ENCODE measurements at regions not wholly inside any gene's neighbourhood (a gene's known extent, or its start where the extent isn't known, plus 50 kb on each side); places are given as distances from the start of the nearest gene placed in this dataset.

DNA sequence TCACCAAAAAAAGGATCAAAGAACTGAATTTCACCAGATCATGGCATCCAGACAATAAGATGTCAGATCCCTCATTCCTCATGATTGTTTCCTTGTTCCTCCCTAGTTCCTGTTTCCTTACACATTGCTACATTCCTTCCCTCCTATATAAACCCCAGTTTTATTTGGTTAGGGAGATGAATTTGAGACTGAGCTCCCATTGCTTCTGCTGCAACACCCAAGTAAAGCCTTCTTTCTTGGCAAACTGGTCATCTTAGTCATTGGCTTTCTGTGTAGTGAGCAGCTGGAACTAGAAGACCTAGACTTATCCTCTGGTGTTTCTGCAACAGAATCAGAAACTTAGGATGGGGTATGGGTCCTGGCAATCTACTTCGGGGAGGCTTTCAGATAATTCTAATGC lies 217.9 kb downstream of the NOVA1 start (continued):
- TF ChIP-seq, protein P1, sequence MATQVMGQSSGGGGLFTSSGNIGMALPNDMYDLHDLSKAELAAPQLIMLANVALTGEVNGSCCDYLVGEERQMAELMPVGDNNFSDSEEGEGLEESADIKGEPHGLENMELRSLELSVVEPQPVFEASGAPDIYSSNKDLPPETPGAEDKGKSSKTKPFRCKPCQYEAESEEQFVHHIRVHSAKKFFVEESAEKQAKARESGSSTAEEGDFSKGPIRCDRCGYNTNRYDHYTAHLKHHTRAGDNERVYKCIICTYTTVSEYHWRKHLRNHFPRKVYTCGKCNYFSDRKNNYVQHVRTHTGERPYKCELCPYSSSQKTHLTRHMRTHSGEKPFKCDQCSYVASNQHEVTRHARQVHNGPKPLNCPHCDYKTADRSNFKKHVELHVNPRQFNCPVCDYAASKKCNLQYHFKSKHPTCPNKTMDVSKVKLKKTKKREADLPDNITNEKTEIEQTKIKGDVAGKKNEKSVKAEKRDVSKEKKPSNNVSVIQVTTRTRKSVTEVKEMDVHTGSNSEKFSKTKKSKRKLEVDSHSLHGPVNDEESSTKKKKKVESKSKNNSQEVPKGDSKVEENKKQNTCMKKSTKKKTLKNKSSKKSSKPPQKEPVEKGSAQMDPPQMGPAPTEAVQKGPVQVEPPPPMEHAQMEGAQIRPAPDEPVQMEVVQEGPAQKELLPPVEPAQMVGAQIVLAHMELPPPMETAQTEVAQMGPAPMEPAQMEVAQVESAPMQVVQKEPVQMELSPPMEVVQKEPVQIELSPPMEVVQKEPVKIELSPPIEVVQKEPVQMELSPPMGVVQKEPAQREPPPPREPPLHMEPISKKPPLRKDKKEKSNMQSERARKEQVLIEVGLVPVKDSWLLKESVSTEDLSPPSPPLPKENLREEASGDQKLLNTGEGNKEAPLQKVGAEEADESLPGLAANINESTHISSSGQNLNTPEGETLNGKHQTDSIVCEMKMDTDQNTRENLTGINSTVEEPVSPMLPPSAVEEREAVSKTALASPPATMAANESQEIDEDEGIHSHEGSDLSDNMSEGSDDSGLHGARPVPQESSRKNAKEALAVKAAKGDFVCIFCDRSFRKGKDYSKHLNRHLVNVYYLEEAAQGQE (IDR thresholded peaks at IDR 0.05; ENCODE audit: low read depth): no peak
- TF ChIP-seq CBX3 (IDR thresholded peaks at IDR 0.05; ENCODE audit: low read depth): no peak
- TF ChIP-seq, protein P2, sequence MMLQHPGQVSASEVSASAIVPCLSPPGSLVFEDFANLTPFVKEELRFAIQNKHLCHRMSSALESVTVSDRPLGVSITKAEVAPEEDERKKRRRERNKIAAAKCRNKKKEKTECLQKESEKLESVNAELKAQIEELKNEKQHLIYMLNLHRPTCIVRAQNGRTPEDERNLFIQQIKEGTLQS (IDR thresholded peaks at IDR 0.05): no peak
- no peak for TF ChIP-seq RAD21 (IDR thresholded peaks at IDR 0.05; ENCODE audit: low read depth)
- TF ChIP-seq POLR2AphosphoS5 (IDR thresholded peaks at IDR 0.05; ENCODE audit: low read depth, low read length): no peak
- TF ChIP-seq YY1 (IDR thresholded peaks at IDR 0.05; ENCODE audit: extremely low read depth, insufficient replicate concordance, low read depth, low read length): no peak
- TF ChIP-seq JUND (IDR thresholded peaks at IDR 0.05): no peak
- TF ChIP-seq ZFX (IDR thresholded peaks at IDR 0.05): no peak

DNA sequence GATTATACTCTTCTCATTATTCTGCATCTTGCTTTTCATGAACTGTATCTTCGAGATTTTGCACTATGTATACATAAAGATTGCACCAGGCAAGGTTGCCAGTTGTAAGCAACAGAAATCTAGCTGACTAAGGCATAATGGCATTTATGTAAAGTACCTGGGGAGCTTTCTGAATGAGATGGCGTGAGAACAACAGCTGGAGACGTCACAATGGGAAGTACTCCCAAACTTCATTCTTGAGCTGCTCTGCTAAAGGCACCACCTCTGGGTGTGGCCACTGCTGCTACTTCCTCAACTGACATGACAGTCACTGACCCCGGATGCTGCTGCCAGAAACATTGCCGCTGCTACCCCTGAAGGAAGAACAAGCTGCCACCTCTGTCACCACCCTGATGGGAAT lies 220.7 kb downstream of the NOVA1 start:
- H3K9ac ChIP-seq (ENCODE audit: low read length): no peak overlapping the region
- ChIA-PET RAD21 (ENCODE audit: low non-redundant PET in 1 of 2, low total read pairs in 2 of 2, uncharacterized antibody in 2 of 2, unreplicated experiment in 2 of 2) (no interaction called here), CTCF (no interaction called here), POLR2A (no interaction called here)
- H4K20me1 ChIP-seq (ENCODE audit: insufficient read depth): no peaks in the 10 kb centered on the region
- H2AFZ ChIP-seq (ENCODE audit: low read depth, low read length, poor library complexity, severe bottlenecking): no peak overlapping the region
- intact Hi-C loops (cut with micrococcal nuclease): no loop called here
- no TSS peak for BruUV-seq (replicated peaks)
- ATAC-seq (no peak), DNase-seq (ENCODE audit: low read depth, low spot score) (no peak)
- H3K9me2 ChIP-seq (ENCODE audit: insufficient read depth): no peaks in the 10 kb centered on the region
- no peaks in the 10 kb centered on the region for H3K36me3 ChIP-seq (ENCODE audit: control insufficient read depth in 1 of 2, insufficient read depth in 2 of 2, low read length in 2 of 2)
- H3K27ac ChIP-seq (ENCODE audit: low read depth, low read length): no peak overlapping the region
- peaks cover 0 to 30% of the 10 kb centered on the region in 2 experiments; a peak in 2 of 4 replicates for H3K9me3 ChIP-seq (ENCODE audit: control insufficient read depth in 1 of 2, insufficient read depth in 1 of 2, low read depth in 1 of 2, low read length in 2 of 2)
- no peak overlapping the region for H3K4me2 ChIP-seq (ENCODE audit: low read length)
- no peaks in the 10 kb centered on the region for H3K79me2 ChIP-seq (ENCODE audit: insufficient read depth, low read length)
- no peaks in the 10 kb centered on the region for H3K4me1 ChIP-seq (ENCODE audit: control insufficient read depth in 1 of 2, insufficient read depth in 2 of 2, low read length in 2 of 2)
- H3K27me3 ChIP-seq (ENCODE audit: insufficient read depth, low read length): no peaks in the 10 kb centered on the region
- no peak overlapping the region for H3K4me3 ChIP-seq (replicated peaks in 1 of 2; ENCODE audit: low read depth in 1 of 2, low read length in 2 of 2)
- TF ChIP-seq ELF1 (IDR thresholded peaks at IDR 0.05; ENCODE audit: borderline replicate concordance, low read depth) (no peak), ZFX (IDR thresholded peaks at IDR 0.05) (no peak), POLR2A (IDR thresholded peaks at IDR 0.05; ENCODE audit: borderline replicate concordance, extremely low read depth, insufficient read depth, insufficient read length) (no peak), EZH2 (IDR thresholded peaks at IDR 0.05) (no peak), CEBPB (IDR thresholded peaks at IDR 0.05; ENCODE audit: low read depth) (no peak), ZNF274 (IDR thresholded peaks at IDR 0.05; ENCODE audit: low read depth, low read length) (no peak)
- TF ChIP-seq, protein P1 (IDR thresholded peaks at IDR 0.05; ENCODE audit: low read depth): no peak
- TF ChIP-seq, protein P3, sequence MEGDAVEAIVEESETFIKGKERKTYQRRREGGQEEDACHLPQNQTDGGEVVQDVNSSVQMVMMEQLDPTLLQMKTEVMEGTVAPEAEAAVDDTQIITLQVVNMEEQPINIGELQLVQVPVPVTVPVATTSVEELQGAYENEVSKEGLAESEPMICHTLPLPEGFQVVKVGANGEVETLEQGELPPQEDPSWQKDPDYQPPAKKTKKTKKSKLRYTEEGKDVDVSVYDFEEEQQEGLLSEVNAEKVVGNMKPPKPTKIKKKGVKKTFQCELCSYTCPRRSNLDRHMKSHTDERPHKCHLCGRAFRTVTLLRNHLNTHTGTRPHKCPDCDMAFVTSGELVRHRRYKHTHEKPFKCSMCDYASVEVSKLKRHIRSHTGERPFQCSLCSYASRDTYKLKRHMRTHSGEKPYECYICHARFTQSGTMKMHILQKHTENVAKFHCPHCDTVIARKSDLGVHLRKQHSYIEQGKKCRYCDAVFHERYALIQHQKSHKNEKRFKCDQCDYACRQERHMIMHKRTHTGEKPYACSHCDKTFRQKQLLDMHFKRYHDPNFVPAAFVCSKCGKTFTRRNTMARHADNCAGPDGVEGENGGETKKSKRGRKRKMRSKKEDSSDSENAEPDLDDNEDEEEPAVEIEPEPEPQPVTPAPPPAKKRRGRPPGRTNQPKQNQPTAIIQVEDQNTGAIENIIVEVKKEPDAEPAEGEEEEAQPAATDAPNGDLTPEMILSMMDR (IDR thresholded peaks at IDR 0.05 in 2 of 3, conservative IDR thresholded peaks at IDR 0.05 in 1 of 3; ENCODE audit: borderline replicate concordance in 1 of 3, insufficient read depth in 1 of 3, low read depth in 2 of 3, low read length in 2 of 3): no peak
- TF ChIP-seq, protein P2 (IDR thresholded peaks at IDR 0.05): no peak

Data from HCT116 (cell line).